Activated CD8-positive, alpha-beta memory T cell treated with anti-CD3 and anti-CD28 coated beads, Interleukin-2, amount 50 U/mL, for 48 hours (primary cell): ENCODE measurements at regions not wholly inside any gene's neighbourhood (a gene's known extent, or its start where the extent isn't known, plus 50 kb on each side); places are given as distances from the start of the nearest gene placed in this dataset.

ENCODE experiments used
- DNase-seq: peaks from one replicate; pipeline ENCODE4 v3.0.0-alpha.2; 2020

DNA sequence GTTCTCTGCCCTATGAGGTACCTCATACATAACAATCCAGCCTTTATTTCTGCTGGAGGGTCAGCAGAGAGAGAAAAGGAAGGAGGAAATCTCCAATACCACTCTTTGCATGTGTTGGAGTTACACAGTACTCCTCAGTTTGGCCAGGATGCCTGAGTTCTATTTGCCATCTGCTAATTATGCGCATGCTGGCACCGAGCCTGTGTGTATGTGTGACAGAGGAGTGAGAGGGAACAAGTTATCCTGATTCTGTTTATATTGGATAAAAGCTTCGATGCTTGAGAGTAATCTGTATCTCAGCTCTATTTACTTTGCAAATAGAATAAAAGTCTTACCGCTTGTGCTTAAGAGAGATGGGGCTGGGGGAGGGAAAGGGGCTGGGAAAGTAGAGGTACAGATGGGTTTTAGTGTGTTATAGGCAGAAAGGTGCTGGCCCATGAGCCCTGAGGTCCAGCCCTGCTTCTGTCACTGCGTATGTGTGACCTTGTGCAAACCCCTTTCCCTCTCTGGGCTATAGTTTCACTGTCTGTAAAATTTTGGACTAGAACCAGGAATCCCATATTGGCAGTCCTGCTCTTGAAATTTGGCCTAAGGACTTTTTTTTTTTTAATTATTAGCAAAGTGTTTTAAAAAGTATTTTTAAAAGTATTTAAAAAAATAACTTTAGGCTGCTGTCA lies 54.5 kb upstream of the PLXNA2 start:
- no peak for DNase-seq

DNA sequence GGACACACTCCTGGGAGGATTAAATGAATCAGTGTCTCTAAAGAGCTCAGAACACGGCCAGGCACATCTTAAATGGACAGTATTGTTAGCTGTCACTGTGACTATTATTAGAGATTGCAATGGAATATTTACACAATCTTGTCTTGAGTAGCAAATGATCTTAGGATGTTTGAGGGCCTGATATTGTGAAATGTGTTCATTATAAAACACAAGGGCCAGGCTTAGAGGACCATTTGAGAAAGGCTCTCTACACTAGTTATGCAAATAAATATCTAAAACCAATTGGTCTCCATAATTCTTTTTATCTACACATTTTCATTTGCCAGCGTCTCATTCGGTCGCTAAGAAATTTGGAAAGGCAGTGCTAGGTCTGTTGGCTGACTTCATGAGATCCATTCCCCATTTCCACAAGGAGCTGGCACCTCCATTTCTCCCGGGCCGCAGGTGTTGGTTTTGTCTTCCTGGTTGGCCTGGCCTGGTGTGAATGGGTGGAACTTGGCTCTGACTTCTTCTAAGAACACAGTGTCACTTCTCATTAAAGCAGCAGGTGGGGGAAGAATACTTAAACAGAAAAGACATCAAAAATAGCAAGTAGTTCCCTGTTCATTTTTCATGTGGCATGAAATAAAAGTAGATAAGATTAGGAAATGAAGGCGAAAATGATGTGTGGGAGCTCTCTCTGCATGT lies 56.0 kb upstream of the PLXNA2 start:
- no peak for DNase-seq

DNA sequence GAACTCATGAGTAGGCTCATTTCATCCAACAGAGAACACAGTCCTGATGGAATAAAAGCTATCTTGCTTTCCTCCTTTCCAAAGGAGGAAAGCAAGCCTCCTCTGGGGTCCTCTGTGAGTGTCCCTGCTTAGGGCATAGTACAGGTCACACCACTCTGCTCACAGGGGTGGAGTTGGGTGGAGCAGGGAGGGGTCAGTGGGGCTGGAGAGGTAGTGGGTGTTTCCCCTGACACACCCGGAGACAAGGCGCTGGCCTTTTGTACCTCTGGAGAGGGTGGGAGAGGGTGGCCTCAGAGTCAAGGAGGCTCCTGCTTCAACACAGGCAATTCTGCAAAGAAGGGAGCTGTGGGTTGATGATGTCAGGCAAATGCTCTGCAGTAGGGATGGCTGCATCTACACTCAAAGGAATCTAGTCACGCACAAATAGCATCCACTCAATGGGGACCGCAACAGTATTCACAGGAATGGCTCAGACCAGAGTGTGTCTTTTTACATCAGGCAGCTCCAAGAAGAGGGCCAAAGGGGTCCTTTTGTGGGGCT lies 58.6 kb upstream of the PLXNA2 start:
- DNase-seq: no peak

DNA sequence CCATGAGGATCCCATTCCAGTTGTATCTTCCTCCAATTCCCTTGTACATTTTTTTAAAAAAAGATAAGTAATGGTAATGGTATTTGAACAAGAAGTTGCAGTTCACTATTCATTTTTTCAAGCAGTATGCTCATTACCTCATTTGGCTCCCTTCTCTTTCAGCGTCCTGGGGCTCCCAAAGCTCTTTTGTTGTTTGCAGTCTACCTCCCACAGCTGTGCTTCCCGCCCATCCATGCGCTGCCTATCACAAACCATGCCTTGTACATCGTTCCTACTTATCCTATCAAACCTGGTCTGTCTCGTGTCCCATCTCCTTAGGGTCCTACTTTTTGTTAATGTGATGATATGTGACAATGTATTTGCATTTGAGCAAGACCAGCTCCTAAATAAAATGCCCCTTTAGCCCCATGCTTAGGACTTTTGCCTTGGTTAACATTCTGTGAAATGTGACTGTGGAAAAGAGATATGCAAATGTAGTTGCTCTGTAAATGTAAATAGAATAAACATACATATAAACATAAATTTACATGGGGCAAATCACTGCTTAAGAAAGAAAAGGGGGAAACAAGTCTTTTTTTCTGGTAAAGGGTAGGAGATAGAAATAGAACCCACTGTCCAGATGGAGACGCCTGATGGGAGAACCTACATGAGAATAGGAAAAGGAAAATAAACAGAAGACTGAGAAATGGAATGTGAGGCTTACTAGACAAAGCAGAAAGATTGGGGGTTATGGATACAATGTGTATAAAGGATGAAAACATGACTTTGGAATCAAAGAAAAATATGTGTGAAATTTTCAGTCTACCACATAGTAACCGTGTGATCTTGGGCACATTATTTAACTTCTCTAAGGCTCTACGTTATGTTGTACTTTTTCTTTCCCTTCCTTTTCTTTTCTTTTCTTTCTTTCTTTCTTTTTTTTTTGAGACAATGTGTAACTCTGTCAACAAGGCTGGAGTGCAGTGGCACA lies 59.8 kb upstream of the PLXNA2 start:
- DNase-seq: no peak

GRCh38 chr1:208308221-208308620 lies 64.0 kb upstream of the PLXNA2 start:
- no peak for DNase-seq

GRCh38 chr1:208309771-208310170 lies 65.6 kb upstream of the PLXNA2 start:
- DNase-seq: no peak

GRCh38 chr1:208312706-208313105 lies 68.5 kb upstream of the PLXNA2 start:
- DNase-seq: no peak

DNA sequence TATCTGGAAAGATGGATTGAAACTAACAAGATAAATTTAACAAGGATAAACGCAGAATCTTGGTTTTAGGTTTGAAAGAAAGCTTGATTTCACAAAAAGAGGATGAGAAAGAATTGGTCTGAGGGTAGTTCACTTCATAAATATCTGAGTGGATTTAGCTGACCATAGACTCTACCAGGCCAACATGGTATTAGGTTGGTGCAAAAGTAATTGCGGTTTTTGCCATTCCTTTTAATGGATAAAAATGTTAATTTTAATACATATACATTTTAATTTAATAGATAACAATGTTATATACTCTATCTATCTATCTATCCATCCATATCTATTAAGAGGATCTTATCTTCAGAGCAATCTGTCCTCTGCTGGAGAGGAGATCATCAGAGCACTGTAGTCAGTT lies 70.2 kb upstream of the PLXNA2 start:
- DNase-seq: no peak

DNA sequence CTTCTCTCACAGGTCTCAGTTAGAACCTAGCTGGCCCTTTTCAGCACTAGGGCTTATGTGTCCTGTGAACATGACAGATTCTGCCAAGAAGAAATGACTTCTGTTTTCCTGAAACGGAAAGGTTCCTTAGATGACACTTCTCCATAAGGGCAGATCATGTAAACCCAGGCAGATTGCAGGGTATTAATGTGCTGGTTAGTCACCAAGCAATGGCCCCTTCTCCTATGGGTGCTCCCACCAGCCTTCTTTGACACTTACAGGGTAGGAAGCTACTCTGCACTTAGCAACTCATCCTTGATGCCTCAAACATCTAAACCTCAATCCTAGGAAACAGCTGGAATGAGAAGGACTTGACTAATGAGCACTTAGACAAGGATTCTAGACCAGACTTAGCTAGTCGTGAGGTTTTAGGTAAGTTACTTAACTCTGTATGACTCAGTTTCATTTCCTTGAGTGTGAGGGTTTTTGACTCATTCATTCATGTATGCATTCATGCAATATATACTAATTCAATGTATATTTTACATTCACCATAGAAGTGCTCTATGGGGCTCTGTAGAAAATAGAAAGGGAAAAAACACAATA lies 74.1 kb upstream of the PLXNA2 start:
- DNase-seq: no peak

DNA sequence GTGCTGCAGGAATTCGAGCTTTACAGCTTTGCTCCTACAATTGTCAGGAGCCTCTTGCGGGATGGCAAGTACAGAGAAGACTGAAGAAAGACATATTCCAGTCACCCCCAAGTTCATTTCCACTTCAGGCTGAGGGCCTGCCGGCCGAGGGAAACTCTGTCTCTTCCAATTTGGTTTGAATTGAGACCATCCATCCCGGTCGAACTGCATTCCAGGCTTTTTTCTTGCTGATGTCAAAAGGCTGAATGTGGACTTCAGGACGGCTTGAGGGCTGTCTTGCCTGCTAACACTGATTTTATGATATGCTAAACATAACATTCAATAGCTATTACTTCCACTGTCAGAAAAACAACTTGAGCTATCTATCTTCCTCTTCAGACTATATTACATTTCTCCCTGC lies 79.8 kb upstream of the PLXNA2 start:
- DNase-seq: no peak

GRCh38 chr1:208326033-208326432 lies 81.8 kb upstream of the PLXNA2 start:
- DNase-seq: no peak

GRCh38 chr1:208329300-208329699 lies 85.1 kb upstream of the PLXNA2 start:
- no peak for DNase-seq

DNA sequence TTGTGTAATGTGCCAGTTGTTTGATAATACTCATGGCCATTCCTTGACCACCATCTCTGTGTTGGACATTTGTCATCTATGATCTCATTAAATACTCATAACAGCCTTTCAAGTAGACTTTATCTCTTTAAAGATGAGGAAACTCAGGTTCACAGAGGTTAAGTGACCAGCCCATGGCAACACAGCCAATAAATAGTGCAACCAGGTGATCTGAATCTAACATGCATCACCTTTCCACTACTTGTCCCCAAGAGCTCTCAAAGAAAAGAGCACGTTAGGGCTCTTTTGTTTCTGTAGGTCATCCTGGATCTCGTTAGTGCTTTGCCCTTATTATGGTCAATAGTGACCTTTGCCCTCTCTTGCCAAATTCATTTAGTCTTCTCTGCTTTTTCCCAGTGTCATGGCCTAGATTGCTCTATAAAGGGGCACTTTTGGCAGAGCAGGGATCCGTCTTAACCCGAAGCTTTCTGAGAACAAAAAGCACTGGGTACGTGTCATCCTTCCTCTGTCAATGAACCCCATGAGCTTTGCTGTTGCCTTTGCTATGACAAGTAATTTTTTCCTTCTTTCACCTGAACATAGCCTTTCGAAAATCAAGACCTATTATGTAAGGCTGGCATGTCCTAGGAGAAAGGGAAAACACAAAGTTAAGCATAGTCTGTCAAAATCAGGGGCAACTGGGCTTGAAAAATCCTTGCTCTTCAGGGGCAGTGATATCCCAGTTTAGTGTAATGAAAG lies 88.0 kb upstream of the PLXNA2 start:
- no peak for DNase-seq

DNA sequence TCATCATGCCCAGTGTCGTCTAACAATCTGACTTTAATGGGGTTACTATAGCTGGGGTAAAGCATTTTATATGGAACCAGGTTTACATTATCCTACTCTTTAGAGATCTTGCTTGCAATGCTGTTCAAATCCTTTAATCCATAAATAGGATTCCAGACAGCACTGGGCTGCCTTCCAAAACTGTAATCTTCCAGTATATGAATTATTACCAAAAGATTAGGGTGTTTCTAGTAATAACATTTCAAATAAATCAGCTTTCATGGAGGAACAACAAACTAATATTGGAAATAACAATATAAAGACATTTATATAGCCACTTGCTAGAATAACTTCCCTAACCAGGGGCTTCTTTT lies 88.6 kb upstream of the PLXNA2 start:
- DNase-seq: no peak

DNA sequence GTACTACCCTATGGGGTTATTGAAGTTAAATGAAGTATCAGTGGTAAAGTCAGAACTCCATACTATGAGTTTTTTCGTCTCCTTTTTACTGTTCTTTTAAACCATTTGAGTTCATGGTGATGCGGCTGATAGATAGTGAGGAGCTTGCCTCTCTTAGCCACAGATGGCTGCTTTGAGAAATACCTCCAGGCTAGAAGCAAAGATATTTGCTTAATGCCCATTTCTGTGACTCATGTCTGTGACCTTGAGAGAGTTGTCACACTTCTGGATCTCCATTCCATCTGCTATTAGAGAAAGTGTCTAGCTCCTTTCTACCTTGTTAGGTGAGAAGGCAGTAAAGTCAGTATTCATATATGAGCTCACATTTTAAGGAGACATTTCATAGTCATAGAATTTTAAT lies 89.5 kb upstream of the PLXNA2 start:
- no peak for DNase-seq

DNA sequence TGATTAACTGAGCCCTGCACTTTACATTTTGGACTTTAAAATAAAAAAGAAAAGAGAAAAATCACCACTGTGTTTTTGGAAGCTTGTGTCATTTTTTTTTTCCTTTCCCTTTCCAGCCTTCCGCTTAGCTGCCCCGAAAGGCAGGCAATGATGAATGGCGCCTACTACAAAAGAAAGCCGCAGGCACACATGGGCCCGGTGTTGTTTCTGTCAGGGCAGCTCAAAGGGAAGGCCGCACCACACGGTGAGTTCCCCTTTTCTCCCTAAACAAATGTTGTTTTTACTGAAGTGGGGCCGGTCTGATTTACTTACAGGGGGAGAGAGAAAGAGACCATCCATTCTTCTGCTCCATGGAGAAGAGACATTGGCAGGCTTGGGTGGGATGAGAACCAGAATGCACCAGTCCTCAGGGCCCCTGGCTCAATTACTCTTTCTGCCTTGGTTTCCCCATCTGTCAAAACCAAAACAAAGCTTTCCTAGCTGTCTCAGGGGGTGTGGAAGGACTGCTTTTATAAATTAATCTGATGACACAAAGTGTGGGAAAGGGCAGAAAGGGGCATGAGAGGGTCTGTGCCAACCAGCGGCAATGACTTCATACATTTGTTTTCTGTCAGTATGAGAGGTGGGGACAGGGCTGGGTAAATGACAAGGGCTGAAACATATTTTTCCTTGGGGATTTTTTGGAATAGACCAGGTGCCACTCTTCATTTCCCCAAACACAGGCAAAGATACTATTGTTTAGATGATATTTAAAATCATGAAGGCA lies 91.4 kb upstream of the PLXNA2 start:
- DNase-seq: no peak

DNA sequence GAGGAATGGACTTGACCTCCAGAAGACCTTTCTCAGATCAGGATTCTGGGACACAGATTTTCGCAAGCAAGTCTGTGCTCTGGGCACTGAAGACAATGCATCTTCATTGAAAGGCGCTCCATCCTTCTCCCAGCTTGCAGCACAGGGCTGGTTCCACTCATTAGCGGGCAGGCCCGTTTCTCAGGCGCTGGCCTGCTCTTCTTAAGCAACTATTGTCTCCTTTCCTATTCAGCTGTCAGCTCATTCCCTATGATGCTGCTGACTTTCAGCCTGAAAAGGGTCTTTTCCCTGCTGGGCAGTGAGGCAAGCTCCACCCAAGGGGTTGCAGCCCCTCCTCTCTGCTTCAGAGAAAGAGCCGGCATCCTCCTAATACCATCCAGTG lies 91.9 kb upstream of the PLXNA2 start:
- DNase-seq: no peak

DNA sequence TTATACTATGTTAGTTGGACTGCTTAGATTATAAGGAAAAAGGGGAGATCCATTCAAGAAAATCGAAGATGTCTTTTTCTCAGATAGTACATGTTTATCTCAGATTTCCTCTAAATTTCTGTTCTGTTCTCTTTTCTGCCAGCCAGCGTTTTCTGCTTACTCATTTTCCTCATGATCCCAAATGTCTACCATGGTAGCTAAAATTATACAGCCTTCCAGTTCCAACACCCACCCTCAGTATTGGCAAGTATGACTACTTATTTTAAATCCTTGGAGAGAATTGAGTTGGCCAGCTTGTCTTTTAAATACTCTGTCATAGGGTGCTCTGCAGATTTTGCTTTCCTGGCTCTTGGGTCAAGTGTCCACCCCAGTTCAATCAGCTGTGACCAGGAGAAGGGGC lies 95.7 kb upstream of the PLXNA2 start:
- no peak for DNase-seq

- no peak for DNase-seq
Observed at GRCh38 chr1:208343226-208343625, 99.0 kb upstream of the PLXNA2 start.

DNA sequence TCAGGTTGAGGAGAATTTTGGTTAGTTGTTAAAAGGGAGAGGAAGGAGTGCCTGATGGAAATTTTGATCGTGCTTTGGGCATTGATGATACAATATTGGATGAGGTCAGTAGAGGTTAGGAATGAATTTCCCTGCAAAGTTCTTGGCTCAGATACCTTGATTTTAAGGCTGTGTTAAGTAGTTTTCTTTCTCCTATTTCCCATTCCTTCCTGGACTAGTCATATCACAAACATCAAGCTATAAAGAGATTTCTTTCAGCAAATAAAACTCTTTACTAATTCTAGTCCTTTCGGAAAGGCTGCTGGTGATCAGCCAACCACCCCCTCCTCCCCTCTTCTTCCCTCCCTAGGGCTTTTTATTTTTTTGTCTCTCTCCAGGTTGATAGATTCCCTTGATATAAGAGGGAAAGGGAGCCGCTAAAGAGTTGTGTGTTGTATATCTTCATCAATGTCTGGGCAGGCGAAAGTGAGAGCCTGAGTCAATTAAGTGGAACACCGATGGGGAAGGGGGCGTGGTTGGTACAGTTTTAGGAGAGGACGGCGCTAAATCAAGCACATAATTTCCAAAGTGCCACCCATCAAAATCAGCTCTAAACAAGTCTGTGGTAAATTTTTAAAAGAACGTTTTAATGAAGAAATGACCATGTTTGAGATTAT lies 100.1 kb upstream of the PLXNA2 start:
- DNase-seq: no peak

- DNase-seq: no peak
Observed at GRCh38 chr1:208347191-208347590, 103.0 kb upstream of the PLXNA2 start.
